Fibroblast of lung (primary cell): ENCODE measurements at regions not wholly inside any gene's neighbourhood (a gene's known extent, or its start where the extent isn't known, plus 50 kb on each side); places are given as distances from the start of the nearest gene placed in this dataset.

Experiments used
- DNase-seq, 2 donors: peaks; one replicate each; pipeline versions ENCODE4 v3.0.0 to v3.0.0-alpha.2; 2010; ENCODE audit warnings: low read depth in 2 of 2
- H2AFZ ChIP-seq: 2 replicates; pipeline ENCODE4 v1.5.1; 2012; ENCODE audit warnings: low read length, control low read depth, inconsistent platforms
- H3K27ac ChIP-seq: 2 replicates; pipeline ENCODE4 v1.5.1; 2011; ENCODE audit warnings: low read length, control low read depth; ENCODE audit not compliant: insufficient read depth
- H3K27me3 ChIP-seq: 2 replicates; pipeline ENCODE4 v1.5.1; 2011; ENCODE audit warnings: mild to moderate bottlenecking, low read length; ENCODE audit not compliant: control insufficient read depth, insufficient read depth
- H3K36me3 ChIP-seq: 2 replicates; pipeline ENCODE4 v1.5.1; 2011; ENCODE audit warnings: low read length; ENCODE audit not compliant: control insufficient read depth, insufficient read depth
- H3K4me1 ChIP-seq: 2 replicates; pipeline ENCODE4 v1.5.1; 2011; ENCODE audit warnings: low read length; ENCODE audit not compliant: control insufficient read depth, insufficient read depth; ENCODE audit errors: extremely low read depth
- H3K4me2 ChIP-seq: 2 replicates; pipeline ENCODE4 v1.5.1; 2011; ENCODE audit warnings: low read length, control low read depth; ENCODE audit not compliant: insufficient read depth; ENCODE audit errors: extremely low read depth
- H3K4me3 ChIP-seq, 4 experiments: fragments of 200-600 bp in 1 of 4; sonication (generic) in 1 of 4; replicated peaks in 1 of 4; 2 replicates each; pipeline ENCODE4 v1.5.1; 2011 to 2016; ENCODE audit warnings: low read length in 4 of 4, low read depth in 3 of 4, mild to moderate bottlenecking in 3 of 4, control low read depth in 2 of 4, inconsistent platforms in 1 of 4, mixed read lengths in 1 of 4; ENCODE audit not compliant: insufficient read depth in 1 of 4; ENCODE audit errors: control extremely low read depth in 1 of 4
- H3K79me2 ChIP-seq: 2 replicates; pipeline ENCODE4 v1.5.1; 2012; ENCODE audit warnings: mild to moderate bottlenecking, low read length, inconsistent platforms; ENCODE audit not compliant: control insufficient read depth, insufficient read depth
- H3K9ac ChIP-seq: 2 replicates; pipeline ENCODE4 v1.5.1; 2011; ENCODE audit warnings: mild to moderate bottlenecking, low read length, control low read depth; ENCODE audit not compliant: insufficient read depth
- H3K9me3 ChIP-seq: 2 replicates; pipeline ENCODE4 v1.5.1; 2012; ENCODE audit warnings: low read depth, low read length; ENCODE audit not compliant: control insufficient read depth, insufficient read depth
- H4K20me1 ChIP-seq: 2 replicates; pipeline ENCODE4 v1.5.1; 2011; ENCODE audit warnings: low read length; ENCODE audit not compliant: control insufficient read depth, insufficient read depth; ENCODE audit errors: extremely low read depth
- EZH2 ChIP-seq: IDR thresholded peaks from 2 replicates; pipeline ENCODE4 v1.5.1; 2012; ENCODE audit warnings: low read length, control low read depth, mild to moderate bottlenecking; ENCODE audit errors: missing control alignments
- TF ChIP-seq, protein P1 (sequence below), 2 donors: IDR thresholded peaks in 1 of 2; conservative IDR thresholded peaks in 1 of 2; 1 replicate in 1 of 2; 2 replicates in 1 of 2; pipeline ENCODE4 v1.5.1; 2011 to 2012; ENCODE audit warnings: low read length in 2 of 2, control low read depth in 1 of 2, inconsistent platforms in 1 of 2, low read depth in 1 of 2, mild to moderate bottlenecking in 1 of 2

DNA sequence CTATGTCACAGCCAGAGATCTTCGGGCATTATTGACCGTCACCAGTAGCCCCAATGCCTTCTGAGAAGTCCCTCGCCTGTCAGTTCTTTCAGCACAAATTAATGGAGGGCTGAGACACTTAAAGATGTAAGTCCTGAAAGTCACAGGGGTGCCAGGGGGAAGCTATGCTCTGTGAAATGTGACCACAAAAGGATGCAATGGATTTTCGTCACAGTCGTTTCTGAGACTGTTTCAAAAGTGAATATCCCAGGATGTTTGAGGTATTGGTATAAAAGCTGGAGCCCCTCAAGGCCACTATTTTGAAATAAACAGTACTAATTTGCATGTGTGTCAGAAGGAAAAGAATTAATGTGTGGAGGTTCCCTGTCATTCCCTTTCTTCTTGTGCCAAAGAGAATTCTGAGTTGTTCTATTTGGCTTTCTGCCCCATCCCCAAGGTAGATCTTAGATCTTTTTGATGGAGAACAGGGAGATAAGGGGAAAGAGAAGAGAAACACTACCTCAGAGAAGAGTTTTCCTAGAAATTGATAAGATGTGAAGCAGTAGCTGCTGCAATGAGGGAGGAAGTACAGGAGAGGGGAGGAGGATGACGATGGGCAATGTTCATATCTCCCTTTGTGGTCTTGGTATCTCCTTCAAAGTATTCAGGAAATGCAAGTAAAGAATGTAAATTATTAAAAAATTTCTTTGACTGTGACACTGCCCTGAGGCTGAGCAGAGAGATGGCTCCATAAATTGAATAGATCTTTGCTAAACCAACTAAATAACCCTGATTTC, 101.8 kb upstream of the NAP1L1 start:
- H3K4me1 ChIP-seq = peaks cover 2% of the 10 kb centered on the region
- H2AFZ ChIP-seq = no peak overlapping the region
- H3K4me2 ChIP-seq = no peak overlapping the region
- no peaks in the 10 kb centered on the region for H3K9me3 ChIP-seq
- H3K4me3 ChIP-seq = no peak overlapping the region
- DNase-seq = peak in 1 of 2 donors; percentile 83
- no peaks in the 10 kb centered on the region for H3K79me2 ChIP-seq
- no peaks in the 10 kb centered on the region for H3K27me3 ChIP-seq
- H3K9ac ChIP-seq = no peak overlapping the region
- no peak for TF ChIP-seq EZH2
- no peaks in the 10 kb centered on the region for H3K36me3 ChIP-seq
- H4K20me1 ChIP-seq = no peaks in the 10 kb centered on the region
- H3K27ac ChIP-seq = no peak overlapping the region

DNA sequence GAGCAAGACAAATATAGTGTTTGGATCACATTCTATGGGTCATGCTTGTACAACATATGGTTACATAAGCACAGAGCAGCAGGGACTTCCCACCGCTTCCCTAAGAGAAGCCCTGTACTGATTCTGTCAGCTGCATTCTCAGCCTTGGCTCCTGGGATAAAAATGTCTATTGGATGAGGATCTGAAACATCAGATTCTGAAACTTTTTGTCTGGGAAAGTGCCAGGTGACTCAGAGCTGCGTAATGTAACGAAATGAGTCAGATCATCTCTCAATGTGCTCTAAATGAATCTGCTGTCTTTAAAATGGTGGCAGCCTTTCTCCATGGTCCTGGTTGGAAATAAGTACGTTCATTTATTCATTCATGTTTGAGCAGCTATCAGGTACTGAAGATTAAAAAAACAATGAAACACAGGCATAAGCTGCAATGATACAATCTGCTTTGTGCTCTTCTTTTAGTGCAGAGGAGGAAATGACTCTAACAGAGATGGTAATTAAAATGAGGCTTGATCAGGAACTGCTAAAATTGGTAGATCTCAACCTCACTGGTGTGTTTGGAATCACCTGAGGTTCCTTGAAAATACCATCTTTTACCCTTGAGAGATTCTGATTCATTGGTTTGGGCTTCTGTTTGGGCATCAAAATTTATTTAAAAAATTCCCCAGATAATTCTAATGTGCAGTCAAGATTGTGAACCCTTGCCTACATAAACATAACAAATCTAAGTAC, 99.1 kb upstream of the NAP1L1 start:
- peak overlapping the region; percentile 53 for H2AFZ ChIP-seq
- TF ChIP-seq, protein P1, sequence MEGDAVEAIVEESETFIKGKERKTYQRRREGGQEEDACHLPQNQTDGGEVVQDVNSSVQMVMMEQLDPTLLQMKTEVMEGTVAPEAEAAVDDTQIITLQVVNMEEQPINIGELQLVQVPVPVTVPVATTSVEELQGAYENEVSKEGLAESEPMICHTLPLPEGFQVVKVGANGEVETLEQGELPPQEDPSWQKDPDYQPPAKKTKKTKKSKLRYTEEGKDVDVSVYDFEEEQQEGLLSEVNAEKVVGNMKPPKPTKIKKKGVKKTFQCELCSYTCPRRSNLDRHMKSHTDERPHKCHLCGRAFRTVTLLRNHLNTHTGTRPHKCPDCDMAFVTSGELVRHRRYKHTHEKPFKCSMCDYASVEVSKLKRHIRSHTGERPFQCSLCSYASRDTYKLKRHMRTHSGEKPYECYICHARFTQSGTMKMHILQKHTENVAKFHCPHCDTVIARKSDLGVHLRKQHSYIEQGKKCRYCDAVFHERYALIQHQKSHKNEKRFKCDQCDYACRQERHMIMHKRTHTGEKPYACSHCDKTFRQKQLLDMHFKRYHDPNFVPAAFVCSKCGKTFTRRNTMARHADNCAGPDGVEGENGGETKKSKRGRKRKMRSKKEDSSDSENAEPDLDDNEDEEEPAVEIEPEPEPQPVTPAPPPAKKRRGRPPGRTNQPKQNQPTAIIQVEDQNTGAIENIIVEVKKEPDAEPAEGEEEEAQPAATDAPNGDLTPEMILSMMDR (conservative IDR thresholded peaks at IDR 0.05 in 1 of 2, IDR thresholded peaks at IDR 0.05 in 1 of 2; ENCODE audit: low read depth in 1 of 2, low read length in 2 of 2) = no peak
- no peak for TF ChIP-seq EZH2
- no peaks in the 10 kb centered on the region for H3K36me3 ChIP-seq
- peak; percentile 97 to 99 for DNase-seq
- H4K20me1 ChIP-seq = no peaks in the 10 kb centered on the region
- no peaks in the 10 kb centered on the region for H3K27me3 ChIP-seq
- H3K79me2 ChIP-seq = no peaks in the 10 kb centered on the region
- H3K4me3 ChIP-seq = no peak overlapping the region
- no peak overlapping the region for H3K9ac ChIP-seq
- H3K9me3 ChIP-seq = no peaks in the 10 kb centered on the region
- H3K27ac ChIP-seq = no peak overlapping the region
- peaks cover 2% of the 10 kb centered on the region for H3K4me1 ChIP-seq
- peak overlapping the region; percentile 15 for H3K4me2 ChIP-seq

DNA sequence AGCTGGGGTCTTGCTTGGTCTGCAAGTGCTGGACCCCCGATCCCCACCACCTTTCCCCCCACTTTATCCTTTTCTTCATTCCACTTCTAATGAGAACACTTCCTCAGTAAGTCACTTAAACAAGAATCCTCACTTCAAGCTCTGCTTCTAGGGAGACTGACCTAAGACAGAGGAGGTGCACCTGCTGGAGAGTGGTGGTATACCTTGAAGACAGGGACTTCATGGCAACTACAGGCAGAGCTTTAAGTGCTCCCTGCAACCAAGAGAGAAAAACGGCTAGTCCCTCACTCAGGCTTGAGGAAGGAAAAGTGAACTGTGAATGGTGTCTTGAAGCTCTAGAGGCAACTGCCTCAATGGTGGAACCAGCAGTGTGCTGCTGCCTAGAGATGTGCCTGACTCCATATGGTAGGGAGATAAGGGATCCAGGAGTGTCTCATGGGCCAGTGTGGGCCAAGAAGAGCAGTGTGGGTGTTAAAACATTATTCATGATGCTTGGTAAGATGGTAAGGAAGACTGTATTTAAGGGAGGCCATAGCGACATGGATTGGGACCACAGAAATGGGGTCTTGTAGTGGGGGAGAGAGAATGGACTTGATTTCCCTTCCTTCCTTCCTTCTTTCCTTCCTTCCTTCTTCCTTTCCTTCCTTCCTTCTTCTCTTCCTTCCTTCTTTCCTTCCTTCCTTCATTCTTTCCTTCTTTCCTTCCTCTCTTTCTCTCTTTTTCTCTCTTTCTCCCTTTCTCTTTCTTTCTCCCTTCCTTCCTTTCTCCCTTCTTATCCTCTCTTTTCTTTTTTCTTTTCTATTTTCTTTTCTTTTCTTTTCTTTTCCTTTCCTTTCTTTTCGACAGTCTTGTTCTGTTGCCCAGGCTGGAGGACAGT, 96.2 kb upstream of the NAP1L1 start:
- no peak for TF ChIP-seq EZH2
- TF ChIP-seq, protein P1 (conservative IDR thresholded peaks at IDR 0.05 in 1 of 2, IDR thresholded peaks at IDR 0.05 in 1 of 2; ENCODE audit: low read depth in 1 of 2, low read length in 2 of 2) = no peak
- Histone ChIP-seq H3K4me3 (no peak overlapping the region), H3K27me3 (no peaks in the 10 kb centered on the region), H3K27ac (no peak overlapping the region), H4K20me1 (no peaks in the 10 kb centered on the region), H2AFZ (no peak overlapping the region), H3K9me3 (no peaks in the 10 kb centered on the region), H3K79me2 (no peaks in the 10 kb centered on the region), H3K36me3 (no peaks in the 10 kb centered on the region), H3K4me1 (peaks cover 2% of the 10 kb centered on the region), H3K4me2 (no peak overlapping the region), H3K9ac (no peak overlapping the region)
- DNase-seq = no peak
